H9 (cell line): ENCODE measurements at regions not wholly inside any gene's neighbourhood (a gene's known extent, or its start where the extent isn't known, plus 50 kb on each side); places are given as distances from the start of the nearest gene placed in this dataset.

Source experiments
- DNase-seq: peaks from one replicate; pipeline ENCODE4 v3.0.0-alpha.2; 2017
- H2AFZ ChIP-seq: one replicate; pipeline ENCODE4 v1.6.1; 2013; ENCODE audit warnings: mild to moderate bottlenecking, low read length, control low read depth, moderate library complexity
- H2AK5ac ChIP-seq: 2 replicates; pipeline ENCODE4 v1.6.1; 2013; ENCODE audit warnings: low read length, control low read depth, mixed read lengths; ENCODE audit not compliant: insufficient read length
- H2BK120ac ChIP-seq: one replicate; pipeline ENCODE4 v1.6.1; 2013; ENCODE audit warnings: low read depth, mild to moderate bottlenecking, low read length, control low read depth, inconsistent platforms; ENCODE audit not compliant: poor library complexity, severe bottlenecking
- H2BK12ac ChIP-seq: 2 replicates; pipeline ENCODE4 v1.6.1; 2013; ENCODE audit warnings: low read length, control low read depth, mixed read lengths, low read depth; ENCODE audit not compliant: insufficient read length
- H2BK15ac ChIP-seq: 2 replicates; pipeline ENCODE4 v1.6.1; 2013; ENCODE audit warnings: low read depth, low read length, control low read depth
- H2BK20ac ChIP-seq: one replicate; pipeline ENCODE4 v1.6.1; 2013; ENCODE audit warnings: low read depth, mild to moderate bottlenecking, low read length, control low read depth, inconsistent platforms; ENCODE audit not compliant: poor library complexity, severe bottlenecking
- H2BK5ac ChIP-seq: 2 replicates; pipeline ENCODE4 v1.6.1; 2013; ENCODE audit warnings: low read length, control low read depth, mixed read lengths; ENCODE audit not compliant: insufficient read length
- H3K14ac ChIP-seq: 2 replicates; pipeline ENCODE4 v1.6.1; 2013; ENCODE audit warnings: low read length, control low read depth; ENCODE audit not compliant: insufficient read depth
- H3K18ac ChIP-seq: 2 replicates; pipeline ENCODE4 v1.6.1; 2013; ENCODE audit warnings: low read depth, mild to moderate bottlenecking, mixed read lengths, low read length, control low read depth; ENCODE audit not compliant: insufficient read length
- H3K23ac ChIP-seq: 2 replicates; pipeline ENCODE4 v1.6.1; 2013; ENCODE audit warnings: low read length, control low read depth, mixed read lengths, low read depth; ENCODE audit not compliant: insufficient read length
- H3K23me2 ChIP-seq: 2 replicates; pipeline ENCODE4 v1.6.1; 2013; ENCODE audit warnings: low read depth, mild to moderate bottlenecking, mixed read lengths, low read length, control low read depth; ENCODE audit not compliant: insufficient read length, poor library complexity, severe bottlenecking
- H3K27ac ChIP-seq: 2 replicates; pipeline ENCODE4 v1.5.1; 2013; ENCODE audit warnings: low read length, control low read depth, mixed read lengths, low read depth; ENCODE audit not compliant: insufficient read length
- H3K27me3 ChIP-seq: 2 replicates; pipeline ENCODE4 v1.6.1; 2013; ENCODE audit warnings: low read length, control low read depth, inconsistent platforms; ENCODE audit not compliant: insufficient read depth
- H3K4ac ChIP-seq: 2 replicates; pipeline ENCODE4 v1.6.1; 2013; ENCODE audit warnings: low read depth, mild to moderate bottlenecking, control low read depth, inconsistent platforms, low read length, moderate library complexity
- H3K4me1 ChIP-seq: 2 replicates; pipeline ENCODE4 v1.6.1; 2013; ENCODE audit warnings: low read length, control low read depth, inconsistent platforms; ENCODE audit not compliant: insufficient read depth
- H3K4me2 ChIP-seq: 2 replicates; pipeline ENCODE4 v1.6.1; 2013; ENCODE audit warnings: low read length, control low read depth, mixed read lengths; ENCODE audit not compliant: insufficient read length, insufficient read depth
- H3K56ac ChIP-seq: 2 replicates; pipeline ENCODE4 v1.6.1; 2013; ENCODE audit warnings: low read depth, mild to moderate bottlenecking, mixed read lengths, low read length, control low read depth; ENCODE audit not compliant: insufficient read length
- H3K79me1 ChIP-seq: 2 replicates; pipeline ENCODE4 v1.6.1; 2013; ENCODE audit warnings: low read depth, mild to moderate bottlenecking, moderate library complexity, low read length, control low read depth, inconsistent platforms; ENCODE audit not compliant: insufficient read depth, poor library complexity, severe bottlenecking
- H3K79me2 ChIP-seq: 2 replicates; pipeline ENCODE4 v1.6.1; 2013; ENCODE audit warnings: low read length, control low read depth, inconsistent platforms; ENCODE audit not compliant: insufficient read depth
- H3K9ac ChIP-seq: 2 replicates; pipeline ENCODE4 v1.6.1; 2013; ENCODE audit warnings: low read length, control low read depth, mixed read lengths; ENCODE audit not compliant: insufficient read length; ENCODE audit errors: extremely low read depth
- H3K9me3 ChIP-seq: one replicate; pipeline ENCODE4 v1.6.1; 2013; ENCODE audit warnings: low read depth, low read length, inconsistent platforms; ENCODE audit not compliant: control insufficient read depth
- H3T11ph ChIP-seq: one replicate; pipeline ENCODE4 v1.6.1; 2013; ENCODE audit warnings: mild to moderate bottlenecking, low read length, control low read depth, inconsistent platforms
- H4K20me1 ChIP-seq: one replicate; pipeline ENCODE4 v1.6.1; 2013; ENCODE audit not compliant: control insufficient read depth, insufficient read length, insufficient read depth
- H4K5ac ChIP-seq: 2 replicates; pipeline ENCODE4 v1.6.1; 2013; ENCODE audit warnings: low read depth, mild to moderate bottlenecking, mixed read lengths, low read length, control low read depth; ENCODE audit not compliant: insufficient read length
- H4K8ac ChIP-seq: replicated peaks from 2 replicates; pipeline ENCODE4 v1.6.1; 2013; ENCODE audit warnings: low read length, control low read depth, mixed read lengths, low read depth; ENCODE audit not compliant: insufficient read length
- H4K91ac ChIP-seq: 2 replicates; pipeline ENCODE4 v1.6.1; 2013; ENCODE audit warnings: low read depth, mild to moderate bottlenecking, moderate library complexity, mixed read lengths, low read length, control low read depth; ENCODE audit not compliant: insufficient read length
- H3K27ac Mint-ChIP-seq, 3 experiments: 2 replicates in 2 of 3; 3 replicates in 1 of 3; pipeline ENCODE4 v1.8.0; 2020 to 2021; ENCODE audit warnings: mixed read lengths in 3 of 3, mild to moderate bottlenecking in 1 of 3, moderate library complexity in 1 of 3
- H3K27me3 Mint-ChIP-seq: 2 replicates; pipeline ENCODE4 v1.8.0; 2021; ENCODE audit warnings: low read depth, mild to moderate bottlenecking, moderate library complexity, mixed read lengths
- H3K36me3 Mint-ChIP-seq, 3 experiments: 2 replicates in 2 of 3; 3 replicates in 1 of 3; pipeline ENCODE4 v1.8.0; 2020 to 2021; ENCODE audit warnings: low read depth in 3 of 3, mixed read lengths in 3 of 3; ENCODE audit not compliant: insufficient read depth in 1 of 3
- H3K4me1 Mint-ChIP-seq, 2 experiments: 2 replicates each; pipeline ENCODE4 v1.8.0; 2020; ENCODE audit warnings: mixed read lengths in 2 of 2
- H3K4me3 Mint-ChIP-seq, 2 experiments: 2 replicates in 1 of 2; 3 replicates in 1 of 2; pipeline ENCODE4 v1.8.0; 2020 to 2021; ENCODE audit warnings: mild to moderate bottlenecking in 2 of 2, mixed read lengths in 2 of 2, moderate library complexity in 1 of 2
- H3K9me3 Mint-ChIP-seq, 2 experiments: 2 replicates in 1 of 2; 3 replicates in 1 of 2; pipeline ENCODE4 v1.8.0; 2020; ENCODE audit warnings: mild to moderate bottlenecking in 2 of 2, mixed read lengths in 2 of 2, moderate library complexity in 1 of 2
- WGBS: extraction: QIAGEN DNeasy Blood & Tissue Kit; methylation state at CpG from one replicate; pipeline ENCODE4 v1.1.7; 2013; ENCODE audit warnings: missing lambda C conversion rate, low lambda C conversion rate, mixed read lengths; ENCODE audit not compliant: insufficient read length; ENCODE audit errors: extremely low coverage; 5-methylcytosine and 5-hydroxymethylcytosine counted together
- TF ChIP-seq, protein P1 (sequence below): fragments of 200-600 bp; sonication (generic); conservative IDR thresholded peaks from 3 replicates; pipeline ENCODE4 v1.8.0; 2021; ENCODE audit warnings: antibody characterized with exemption, mild to moderate bottlenecking

DNA sequence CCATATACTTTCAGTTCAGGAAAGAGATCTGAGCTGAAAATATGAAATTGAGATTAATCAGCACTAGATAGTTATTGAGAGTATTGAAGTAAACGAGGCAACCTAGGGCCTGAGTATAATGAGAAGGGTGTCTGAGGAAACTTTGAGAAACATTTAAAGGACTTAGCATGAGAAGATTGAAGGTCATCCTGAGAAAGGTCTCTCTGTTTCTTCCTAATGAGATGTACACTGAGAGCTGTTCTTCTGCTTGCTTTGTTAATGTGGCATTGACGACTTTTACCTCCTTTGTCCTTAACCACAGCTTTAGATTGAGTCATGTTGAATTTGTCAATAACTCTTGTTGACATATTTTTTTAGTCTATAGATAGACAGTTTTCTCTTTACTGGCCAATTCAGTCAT lies 145.1 kb upstream of the ACTBL2 start:
- Histone ChIP-seq H2AFZ (no peak overlapping the region), H2BK120ac (no peak overlapping the region), H3K9ac (no peak overlapping the region), H3K79me1 (no peaks in the 10 kb centered on the region), H3K23me2 (no peaks in the 10 kb centered on the region), H3K27me3 (no peaks in the 10 kb centered on the region), H3K4ac (no peak overlapping the region), H4K91ac (no peak overlapping the region), H3K27ac (no peak overlapping the region), H3K9me3 (no peaks in the 10 kb centered on the region), H3K14ac (no peak overlapping the region), H4K20me1 (no peaks in the 10 kb centered on the region), H3K18ac (no peak overlapping the region), H2BK5ac (no peak overlapping the region), H3T11ph (no peak overlapping the region), H4K8ac (no peak overlapping the region), H2BK15ac (no peak overlapping the region), H2BK12ac (no peak overlapping the region), H3K56ac (no peak overlapping the region), H4K5ac (no peak overlapping the region), H2BK20ac (no peak overlapping the region), H3K79me2 (no peaks in the 10 kb centered on the region), H2AK5ac (no peak overlapping the region), H3K4me2 (no peak overlapping the region), H3K4me1 (no peaks in the 10 kb centered on the region), H3K23ac (no peak overlapping the region)
- Mint-ChIP-seq H3K27ac (no peak overlapping the region), H3K4me1 (no peaks in the 10 kb centered on the region), H3K36me3 (no peaks in the 10 kb centered on the region), H3K4me3 (no peak overlapping the region), H3K9me3 (no peaks in the 10 kb centered on the region), H3K27me3 (no peaks in the 10 kb centered on the region)
- WGBS = no CpG with 5 or more reads among the region's 2 CpGs
- no peak for DNase-seq
- TF ChIP-seq, protein P1, sequence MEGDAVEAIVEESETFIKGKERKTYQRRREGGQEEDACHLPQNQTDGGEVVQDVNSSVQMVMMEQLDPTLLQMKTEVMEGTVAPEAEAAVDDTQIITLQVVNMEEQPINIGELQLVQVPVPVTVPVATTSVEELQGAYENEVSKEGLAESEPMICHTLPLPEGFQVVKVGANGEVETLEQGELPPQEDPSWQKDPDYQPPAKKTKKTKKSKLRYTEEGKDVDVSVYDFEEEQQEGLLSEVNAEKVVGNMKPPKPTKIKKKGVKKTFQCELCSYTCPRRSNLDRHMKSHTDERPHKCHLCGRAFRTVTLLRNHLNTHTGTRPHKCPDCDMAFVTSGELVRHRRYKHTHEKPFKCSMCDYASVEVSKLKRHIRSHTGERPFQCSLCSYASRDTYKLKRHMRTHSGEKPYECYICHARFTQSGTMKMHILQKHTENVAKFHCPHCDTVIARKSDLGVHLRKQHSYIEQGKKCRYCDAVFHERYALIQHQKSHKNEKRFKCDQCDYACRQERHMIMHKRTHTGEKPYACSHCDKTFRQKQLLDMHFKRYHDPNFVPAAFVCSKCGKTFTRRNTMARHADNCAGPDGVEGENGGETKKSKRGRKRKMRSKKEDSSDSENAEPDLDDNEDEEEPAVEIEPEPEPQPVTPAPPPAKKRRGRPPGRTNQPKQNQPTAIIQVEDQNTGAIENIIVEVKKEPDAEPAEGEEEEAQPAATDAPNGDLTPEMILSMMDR = no peak
